HepG2 (cell line): ENCODE measurements at regions not wholly inside any gene's neighbourhood (a gene's known extent, or its start where the extent isn't known, plus 50 kb on each side); places are given as distances from the start of the nearest gene placed in this dataset.
"Not testable (repeated sequence)": the region's sequence is repeated elsewhere in the genome, so short reads cannot be mapped to it uniquely, and the experiment has no call there.

Experiments
- ATAC-seq: fragments of 200-7000 bp; cut with Tn5 transposase; 3 replicates; pipeline ENCODE4 v1.9.1; 2020; ENCODE audit warnings: mild to moderate bottlenecking, moderate library complexity
- BruUV-seq: library from RNA; stranded (reverse); fragments of 400-500 nt; replicated peaks from 2 replicates; lab custom pipeline; 2021; lab: Mats Ljungman, UMichigan
- CTCF ChIA-PET: fragments of 300-600 bp; formaldehyde crosslinking; extraction: SDS; loops from one replicate; lab custom pipeline; 2021; ENCODE audit warnings: low total read pairs, inconsistent platforms, low intra/inter-chr PET ratio; lab: Yijun Ruan, JAX
- POLR2A ChIA-PET: fragments of 350-600 bp; sonication (Branson Sonifier 250); formaldehyde crosslinking; loops from one replicate; lab custom pipeline; 2020; ENCODE audit warnings: antibody characterized with exemption, inconsistent platforms; lab: Yijun Ruan, JAX
- DNase-seq: peaks from one replicate; pipeline ENCODE4 v3.0.0-alpha.2; 2015; ENCODE audit warnings: low spot score
- FAIRE-seq: peaks from 3 replicates; lab custom pipeline; 2011; peaks lifted over from hg19 to GRCh38; lab: Jason Lieb, UNC
- H2AFZ ChIP-seq: one replicate; pipeline ENCODE4 v1.6.1; 2011; ENCODE audit warnings: low read length, inconsistent platforms
- H3K27ac ChIP-seq: fragments of 300-600 bp; 3 replicates; pipeline ENCODE4 v1.8.0; 2011; ENCODE audit warnings: mixed run types, mild to moderate bottlenecking, mixed read lengths, low read length, inconsistent platforms; ENCODE audit not compliant: insufficient read depth; ENCODE audit errors: extremely low read length
- H3K27me3 ChIP-seq, 2 experiments: fragments of 200-600 bp in 1 of 2; 2 replicates in 1 of 2; 3 replicates in 1 of 2; pipeline versions ENCODE4 v1.6.0 to v1.8.0; 2011; ENCODE audit warnings: low read length in 2 of 2, mild to moderate bottlenecking in 2 of 2, moderate library complexity in 2 of 2, inconsistent platforms in 1 of 2; ENCODE audit not compliant: insufficient read depth in 2 of 2, control insufficient read depth in 1 of 2
- H3K36me3 ChIP-seq, 2 experiments: fragments of 200-600 bp in 1 of 2; replicated peaks in 1 of 2; 2 replicates in 1 of 2; 3 replicates in 1 of 2; pipeline versions ENCODE4 v1.5.1 to v1.8.0; 2011; ENCODE audit warnings: low read length in 2 of 2, inconsistent platforms in 1 of 2; ENCODE audit not compliant: insufficient read depth in 2 of 2, control insufficient read depth in 1 of 2
- H3K4me1 ChIP-seq: 2 replicates; pipeline ENCODE4 v1.5.1; 2012; ENCODE audit warnings: low read length, inconsistent platforms; ENCODE audit not compliant: insufficient read depth
- H3K4me2 ChIP-seq: 2 replicates; pipeline ENCODE4 v1.6.0; 2011; ENCODE audit warnings: low read depth, low read length, inconsistent platforms
- H3K4me3 ChIP-seq, 3 experiments: fragments of 200-600 bp in 1 of 3; sonication (generic), shearing (Covaris generic) in 1 of 3; replicated peaks in 1 of 3; 2 replicates each; pipeline ENCODE4 v1.5.1; 2011 to 2016; ENCODE audit warnings: low read length in 3 of 3, inconsistent platforms in 2 of 3, low read depth in 2 of 3, mild to moderate bottlenecking in 2 of 3, control low read depth in 1 of 3, mixed read lengths in 1 of 3; ENCODE audit not compliant: insufficient read depth in 1 of 3
- H3K79me2 ChIP-seq: one replicate; pipeline ENCODE4 v1.6.1; 2011; ENCODE audit warnings: low read length, inconsistent platforms; ENCODE audit not compliant: insufficient read depth
- H3K9ac ChIP-seq: 2 replicates; pipeline ENCODE4 v1.6.0; 2011; ENCODE audit warnings: mild to moderate bottlenecking, low read depth, low read length, inconsistent platforms; ENCODE audit not compliant: insufficient read depth
- H3K9me3 ChIP-seq: 2 replicates; pipeline ENCODE4 v1.5.1; 2012; ENCODE audit warnings: mild to moderate bottlenecking, low read length
- H4K20me1 ChIP-seq: 2 replicates; pipeline ENCODE4 v1.6.0; 2011; ENCODE audit warnings: inconsistent platforms, mild to moderate bottlenecking, low read length, moderate library complexity; ENCODE audit not compliant: insufficient read depth
- WGBS: methylation state at CpG from one replicate; pipeline ENCODE4 v1.1.6; 2017; ENCODE audit warnings: low lambda C conversion rate; 5-methylcytosine and 5-hydroxymethylcytosine counted together
- in situ Hi-C: cut with HindIII; loops from 2 replicates; pipeline ENCODE4 v1.10.0; 2017; ENCODE audit warnings: low pct_unique_long_range_greater_than_20kb; ENCODE audit not compliant: extremely low pct_ligation_motif_present
- intact Hi-C: fragments of 100-400 bp; cut with micrococcal nuclease; formaldehyde crosslinking; loops from one replicate; pipeline ENCODE4 v1.10.0; 2022; ENCODE audit not compliant: unreplicated experiment

- H3K4me1 ChIP-seq, ATAC-seq, BruUV-seq, FAIRE-seq, H3K36me3 ChIP-seq, H3K9ac ChIP-seq, H3K4me2 ChIP-seq, H2AFZ ChIP-seq, CTCF ChIA-PET, H3K79me2 ChIP-seq, POLR2A ChIA-PET, H3K27me3 ChIP-seq, H3K4me3 ChIP-seq, H4K20me1 ChIP-seq, DNase-seq, intact Hi-C loops, H3K27ac ChIP-seq, in situ Hi-C loops: not testable (repeated sequence)
- H3K9me3 ChIP-seq: peaks cover 57% of the 10 kb centered on the region
Observed at GRCh38 chr6:60797831-60798230, 1488.2 kb downstream of the KHDRBS2 start.

GRCh38 chr6:60789601-60790000 lies 1496.4 kb downstream of the KHDRBS2 start:
- FAIRE-seq, in situ Hi-C loops: not testable (repeated sequence)

GRCh38 chr6:60782698-60783464 lies 1503.1 kb downstream of the KHDRBS2 start:
- DNase-seq, in situ Hi-C loops, H3K79me2 ChIP-seq, H2AFZ ChIP-seq, H3K4me3 ChIP-seq, H3K36me3 ChIP-seq, BruUV-seq, intact Hi-C loops, FAIRE-seq, ATAC-seq, POLR2A ChIA-PET, H3K4me2 ChIP-seq, H3K9ac ChIP-seq, CTCF ChIA-PET, H3K4me1 ChIP-seq, H3K27me3 ChIP-seq, H4K20me1 ChIP-seq, H3K27ac ChIP-seq: not testable (repeated sequence)
- WGBS: 18% methylated on average over 4 of the region's 4 CpGs
- peaks cover 75% of the 10 kb centered on the region for H3K9me3 ChIP-seq

More at GRCh38 chr6:60789601-60790000, 1496.4 kb downstream of the KHDRBS2 start:
- DNase-seq, H3K79me2 ChIP-seq, BruUV-seq, H2AFZ ChIP-seq, POLR2A ChIA-PET, H4K20me1 ChIP-seq, H3K36me3 ChIP-seq, intact Hi-C loops, H3K27ac ChIP-seq, H3K9ac ChIP-seq, H3K4me1 ChIP-seq, H3K27me3 ChIP-seq, CTCF ChIA-PET, H3K4me3 ChIP-seq, H3K4me2 ChIP-seq, ATAC-seq: not testable (repeated sequence)
- peaks cover 54% of the 10 kb centered on the region for H3K9me3 ChIP-seq
- whole genome bisulfite sequencing: 17% methylated on average over 13 of the region's 13 CpGs

- H3K4me1 ChIP-seq, H3K4me3 ChIP-seq, POLR2A ChIA-PET, CTCF ChIA-PET, H3K9ac ChIP-seq, H3K4me2 ChIP-seq, H3K36me3 ChIP-seq, FAIRE-seq, H3K27me3 ChIP-seq, intact Hi-C loops, H4K20me1 ChIP-seq, in situ Hi-C loops, H2AFZ ChIP-seq, H3K79me2 ChIP-seq, ATAC-seq, H3K27ac ChIP-seq, DNase-seq, BruUV-seq: not testable (repeated sequence)
- H3K9me3 ChIP-seq: peaks cover 91% of the 10 kb centered on the region
- WGBS: 0% methylated on average over 3 of the region's 3 CpGs
Observed at GRCh38 chr6:60779591-60779990, 1506.4 kb downstream of the KHDRBS2 start.
